ENCODE measurements at regions not wholly inside any gene's neighbourhood (a gene's known extent, or its start where the extent isn't known, plus 50 kb on each side); places are given as distances from the start of the nearest gene placed in this dataset.

GRCh38 chr3:72307438-72308115 lies 522.6 kb upstream of the PROK2 start:
- no peaks in the 10 kb centered on the region for H3K27me3 ChIP-seq
- H3K4me1 ChIP-seq = peaks cover 0 to 20% of the 10 kb centered on the region in 2 donors
- H3K27ac ChIP-seq = no peak overlapping the region
- DNase-seq (ENCODE audit: low spot score) = no peak
- H3K36me3 ChIP-seq = no peaks in the 10 kb centered on the region
- H3K9me3 ChIP-seq = no peaks in the 10 kb centered on the region
- H3K4me3 ChIP-seq = no peak overlapping the region
- TF ChIP-seq, protein P1, sequence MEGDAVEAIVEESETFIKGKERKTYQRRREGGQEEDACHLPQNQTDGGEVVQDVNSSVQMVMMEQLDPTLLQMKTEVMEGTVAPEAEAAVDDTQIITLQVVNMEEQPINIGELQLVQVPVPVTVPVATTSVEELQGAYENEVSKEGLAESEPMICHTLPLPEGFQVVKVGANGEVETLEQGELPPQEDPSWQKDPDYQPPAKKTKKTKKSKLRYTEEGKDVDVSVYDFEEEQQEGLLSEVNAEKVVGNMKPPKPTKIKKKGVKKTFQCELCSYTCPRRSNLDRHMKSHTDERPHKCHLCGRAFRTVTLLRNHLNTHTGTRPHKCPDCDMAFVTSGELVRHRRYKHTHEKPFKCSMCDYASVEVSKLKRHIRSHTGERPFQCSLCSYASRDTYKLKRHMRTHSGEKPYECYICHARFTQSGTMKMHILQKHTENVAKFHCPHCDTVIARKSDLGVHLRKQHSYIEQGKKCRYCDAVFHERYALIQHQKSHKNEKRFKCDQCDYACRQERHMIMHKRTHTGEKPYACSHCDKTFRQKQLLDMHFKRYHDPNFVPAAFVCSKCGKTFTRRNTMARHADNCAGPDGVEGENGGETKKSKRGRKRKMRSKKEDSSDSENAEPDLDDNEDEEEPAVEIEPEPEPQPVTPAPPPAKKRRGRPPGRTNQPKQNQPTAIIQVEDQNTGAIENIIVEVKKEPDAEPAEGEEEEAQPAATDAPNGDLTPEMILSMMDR (IDR thresholded peaks at IDR 0.05) = no peak

GRCh38 chr3:72306800-72307341 lies 521.9 kb upstream of the PROK2 start:
- no peak overlapping the region for H3K4me3 ChIP-seq
- no peak overlapping the region for H3K27ac ChIP-seq
- no peaks in the 10 kb centered on the region for H3K27me3 ChIP-seq
- TF ChIP-seq, protein P1 (IDR thresholded peaks at IDR 0.05) = no peak
- peaks cover 0 to 20% of the 10 kb centered on the region in 2 donors for H3K4me1 ChIP-seq
- no peaks in the 10 kb centered on the region for H3K9me3 ChIP-seq
- no peaks in the 10 kb centered on the region for H3K36me3 ChIP-seq
- no peak for DNase-seq (ENCODE audit: low spot score)

DNA sequence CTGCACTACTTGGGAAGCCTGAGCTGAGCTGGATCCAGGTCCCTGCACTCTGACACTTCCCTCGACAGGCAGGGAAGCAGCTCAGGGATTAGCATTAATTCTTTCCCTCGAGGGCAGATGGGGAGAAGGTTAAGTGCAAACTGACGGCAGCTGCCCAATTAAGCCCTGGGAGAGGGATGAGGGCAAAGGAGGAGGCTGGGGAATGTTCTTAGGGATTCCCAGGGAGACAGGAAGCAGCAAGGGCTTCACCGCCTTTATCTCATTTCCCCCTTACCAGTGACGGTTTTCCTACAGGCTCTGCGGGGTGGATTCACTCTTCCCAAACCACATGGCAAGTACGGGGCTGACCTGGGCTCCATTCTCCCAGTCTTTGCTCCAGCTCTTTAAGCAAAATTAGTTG lies 519.0 kb upstream of the PROK2 start:
- no peak for DNase-seq (ENCODE audit: low spot score)
- Histone ChIP-seq H3K4me1 (peaks cover 0 to 14% of the 10 kb centered on the region in 2 donors), H3K9me3 (no peaks in the 10 kb centered on the region), H3K27me3 (no peaks in the 10 kb centered on the region), H3K27ac (no peak overlapping the region), H3K36me3 (no peaks in the 10 kb centered on the region), H3K4me3 (no peak overlapping the region)
- TF ChIP-seq, protein P1 (IDR thresholded peaks at IDR 0.05) = no peak

GRCh38 chr3:72301779-72302178 lies 516.8 kb upstream of the PROK2 start:
- TF ChIP-seq, protein P1 (IDR thresholded peaks at IDR 0.05) = no peak
- H3K4me3 ChIP-seq = no peak overlapping the region
- DNase-seq (ENCODE audit: low spot score) = no peak

DNA sequence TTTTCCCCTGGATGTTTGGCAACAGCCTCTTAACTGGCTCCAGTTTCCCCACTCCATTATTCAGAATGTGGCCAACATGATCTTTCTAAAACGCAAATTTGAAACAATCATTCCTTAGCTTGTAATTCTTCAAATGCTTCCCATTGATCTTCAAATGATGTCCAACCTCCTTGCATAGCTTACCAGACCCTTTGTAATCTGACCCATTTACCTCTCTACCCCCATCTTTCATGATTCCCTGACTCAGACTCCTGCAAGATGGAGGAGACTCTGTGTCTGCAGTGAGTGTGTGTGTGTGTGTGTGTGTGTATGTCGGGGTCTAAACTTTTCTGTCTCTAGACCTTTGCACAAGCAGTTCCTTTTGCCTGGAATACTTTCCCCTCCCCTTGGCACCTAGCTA lies 515.7 kb upstream of the PROK2 start:
- Histone ChIP-seq H3K27me3 (no peaks in the 10 kb centered on the region), H3K27ac (no peak overlapping the region), H3K9me3 (no peaks in the 10 kb centered on the region), H3K4me1 (peaks cover 0 to 26% of the 10 kb centered on the region in 2 donors), H3K36me3 (no peaks in the 10 kb centered on the region), H3K4me3 (no peak overlapping the region)
- no peak for DNase-seq (ENCODE audit: low spot score)
- TF ChIP-seq, protein P1 (IDR thresholded peaks at IDR 0.05) = no peak

More at GRCh38 chr3:72301779-72302178, 516.8 kb upstream of the PROK2 start:
- Histone ChIP-seq H3K36me3 (no peaks in the 10 kb centered on the region), H3K27me3 (no peaks in the 10 kb centered on the region), H3K27ac (no peak overlapping the region), H3K4me1 (peaks cover 0 to 26% of the 10 kb centered on the region in 2 donors), H3K9me3 (no peaks in the 10 kb centered on the region)

Measured in right atrium auricular region (tissue), 2 donors.